ENCODE measurements at regions not wholly inside any gene's neighbourhood (a gene's known extent, or its start where the extent isn't known, plus 50 kb on each side); places are given as distances from the start of the nearest gene placed in this dataset.
"Not testable (repeated sequence)": the region's sequence is repeated elsewhere in the genome, so short reads cannot be mapped to it uniquely, and the experiment has no call there.

- WGBS (ENCODE audit: insufficient coverage): 100% methylated on average over 2 of the region's 3 CpGs
- no peak overlapping the region for H3K27ac ChIP-seq (ENCODE audit: insufficient read depth in 1 of 2, low read depth in 1 of 2, low read length in 2 of 2, poor library complexity in 1 of 2, severe bottlenecking in 2 of 2)
- H3K36me3 ChIP-seq (ENCODE audit: control insufficient read depth in 4 of 4, insufficient read depth in 4 of 4, low read length in 3 of 4): no peaks in the 10 kb centered on the region
- no peak overlapping the region for H3K4me3 ChIP-seq (ENCODE audit: control insufficient read depth in 1 of 7, extremely low read depth in 1 of 7, insufficient read depth in 4 of 7, low read depth in 2 of 7, low read length in 6 of 7)
- H3K9me3 ChIP-seq (ENCODE audit: control extremely low read depth in 1 of 5, control insufficient read depth in 4 of 5, insufficient read depth in 2 of 5, low read depth in 1 of 5, low read length in 4 of 5): no peaks in the 10 kb centered on the region
- H3K27me3 ChIP-seq (replicated peaks in 2 of 5; ENCODE audit: control insufficient read depth in 4 of 5, insufficient read depth in 5 of 5, low read length in 4 of 5): no peaks in the 10 kb centered on the region
- no peaks in the 10 kb centered on the region for H3K4me1 ChIP-seq (ENCODE audit: control extremely low read depth in 1 of 4, control insufficient read depth in 4 of 4, insufficient read depth in 4 of 4, low read length in 3 of 4)
- ChIA-PET CTCF (no interaction called here), POLR2A (no interaction called here)
- DNase-seq: no peak
Measured at GRCh38 chr12:88723219-88723618, 142.9 kb upstream of the KITLG start.

GRCh38 chr12:88720785-88721650, 140.7 kb upstream of the KITLG start:
- no peaks in the 10 kb centered on the region for H3K9me3 ChIP-seq (ENCODE audit: control extremely low read depth in 1 of 5, control insufficient read depth in 4 of 5, insufficient read depth in 2 of 5, low read depth in 1 of 5, low read length in 4 of 5)
- no peaks in the 10 kb centered on the region for H3K27me3 ChIP-seq (replicated peaks in 2 of 5; ENCODE audit: control insufficient read depth in 4 of 5, insufficient read depth in 5 of 5, low read length in 4 of 5)
- H3K36me3 ChIP-seq (ENCODE audit: control insufficient read depth in 4 of 4, insufficient read depth in 4 of 4, low read length in 3 of 4): no peaks in the 10 kb centered on the region
- H3K4me3 ChIP-seq (ENCODE audit: control insufficient read depth in 1 of 7, extremely low read depth in 1 of 7, insufficient read depth in 4 of 7, low read depth in 2 of 7, low read length in 6 of 7): no peak overlapping the region
- DNase-seq: no peak
- ChIA-PET CTCF (no interaction called here), POLR2A (no interaction called here)
- no peak overlapping the region for H3K27ac ChIP-seq (ENCODE audit: insufficient read depth in 1 of 2, low read depth in 1 of 2, low read length in 2 of 2, poor library complexity in 1 of 2, severe bottlenecking in 2 of 2)
- WGBS (ENCODE audit: insufficient coverage): 90% methylated on average over 3 of the region's 5 CpGs
- H3K4me1 ChIP-seq (ENCODE audit: control extremely low read depth in 1 of 4, control insufficient read depth in 4 of 4, insufficient read depth in 4 of 4, low read length in 3 of 4): peaks cover 0 to 2% (median 0%) of the 10 kb centered on the region in 4 experiments

GRCh38 chr12:88720231-88720630, 140.0 kb upstream of the KITLG start:
- H3K4me1 ChIP-seq (ENCODE audit: control extremely low read depth in 1 of 4, control insufficient read depth in 4 of 4, insufficient read depth in 4 of 4, low read length in 3 of 4): peaks cover 0 to 7% (median 0%) of the 10 kb centered on the region in 4 experiments
- H3K27ac ChIP-seq (ENCODE audit: insufficient read depth in 1 of 2, low read depth in 1 of 2, low read length in 2 of 2, poor library complexity in 1 of 2, severe bottlenecking in 2 of 2): no peak overlapping the region
- H3K4me3 ChIP-seq (ENCODE audit: control insufficient read depth in 1 of 7, extremely low read depth in 1 of 7, insufficient read depth in 4 of 7, low read depth in 2 of 7, low read length in 6 of 7): no peak overlapping the region
- no peaks in the 10 kb centered on the region for H3K36me3 ChIP-seq (ENCODE audit: control insufficient read depth in 4 of 4, insufficient read depth in 4 of 4, low read length in 3 of 4)
- H3K9me3 ChIP-seq (ENCODE audit: control extremely low read depth in 1 of 5, control insufficient read depth in 4 of 5, insufficient read depth in 2 of 5, low read depth in 1 of 5, low read length in 4 of 5): no peaks in the 10 kb centered on the region
- CTCF ChIA-PET: no interaction called here
- POLR2A ChIA-PET: no interaction called here
- no peak for DNase-seq
- H3K27me3 ChIP-seq (replicated peaks in 2 of 5; ENCODE audit: control insufficient read depth in 4 of 5, insufficient read depth in 5 of 5, low read length in 4 of 5): no peaks in the 10 kb centered on the region

- no peak overlapping the region for H3K27ac ChIP-seq (ENCODE audit: insufficient read depth in 1 of 2, low read depth in 1 of 2, low read length in 2 of 2, poor library complexity in 1 of 2, severe bottlenecking in 2 of 2)
- POLR2A ChIA-PET: interaction anchor here (0.7 kb wide), 1 partner anchor 47 kb away, joined by 5 read pairs; no protein-coding TSS in a partner anchor
- peaks cover 0 to 7% (median 0%) of the 10 kb centered on the region in 4 experiments for H3K4me1 ChIP-seq (ENCODE audit: control extremely low read depth in 1 of 4, control insufficient read depth in 4 of 4, insufficient read depth in 4 of 4, low read length in 3 of 4)
- H3K36me3 ChIP-seq (ENCODE audit: control insufficient read depth in 4 of 4, insufficient read depth in 4 of 4, low read length in 3 of 4): no peaks in the 10 kb centered on the region
- no peaks in the 10 kb centered on the region for H3K9me3 ChIP-seq (ENCODE audit: control extremely low read depth in 1 of 5, control insufficient read depth in 4 of 5, insufficient read depth in 2 of 5, low read depth in 1 of 5, low read length in 4 of 5)
- no peak overlapping the region for H3K4me3 ChIP-seq (ENCODE audit: control insufficient read depth in 1 of 7, extremely low read depth in 1 of 7, insufficient read depth in 4 of 7, low read depth in 2 of 7, low read length in 6 of 7)
- CTCF ChIA-PET: no interaction called here
- H3K27me3 ChIP-seq (replicated peaks in 2 of 5; ENCODE audit: control insufficient read depth in 4 of 5, insufficient read depth in 5 of 5, low read length in 4 of 5): no peaks in the 10 kb centered on the region
- no peak for DNase-seq
Measured at GRCh38 chr12:88717188-88717587, 136.9 kb upstream of the KITLG start.

GRCh38 chr12:88716240-88716639, 136.0 kb upstream of the KITLG start:
- Histone ChIP-seq H3K36me3 (ENCODE audit: control insufficient read depth in 4 of 4, insufficient read depth in 4 of 4, low read length in 3 of 4) (no peaks in the 10 kb centered on the region), H3K9me3 (ENCODE audit: control extremely low read depth in 1 of 5, control insufficient read depth in 4 of 5, insufficient read depth in 2 of 5, low read depth in 1 of 5, low read length in 4 of 5) (no peaks in the 10 kb centered on the region), H3K27ac (ENCODE audit: insufficient read depth in 1 of 2, low read depth in 1 of 2, low read length in 2 of 2, poor library complexity in 1 of 2, severe bottlenecking in 2 of 2) (no peak overlapping the region), H3K4me3 (ENCODE audit: control insufficient read depth in 1 of 7, extremely low read depth in 1 of 7, insufficient read depth in 4 of 7, low read depth in 2 of 7, low read length in 6 of 7) (no peak overlapping the region), H3K4me1 (ENCODE audit: control extremely low read depth in 1 of 4, control insufficient read depth in 4 of 4, insufficient read depth in 4 of 4, low read length in 3 of 4) (peaks cover 0 to 7% (median 0%) of the 10 kb centered on the region in 4 experiments), H3K27me3 (replicated peaks in 2 of 5; ENCODE audit: control insufficient read depth in 4 of 5, insufficient read depth in 5 of 5, low read length in 4 of 5) (no peaks in the 10 kb centered on the region)
- ChIA-PET CTCF (no interaction called here), POLR2A (no interaction called here)
- no peak for DNase-seq
- WGBS (ENCODE audit: insufficient coverage): 100% methylated on average over 1 of the region's 1 CpG

- peak in 1 of 3 donors; percentile 2 for DNase-seq
- CTCF ChIA-PET: no interaction called here
- H3K9me3 ChIP-seq (ENCODE audit: control extremely low read depth in 1 of 5, control insufficient read depth in 4 of 5, insufficient read depth in 2 of 5, low read depth in 1 of 5, low read length in 4 of 5): no peaks in the 10 kb centered on the region
- H3K4me3 ChIP-seq (ENCODE audit: control insufficient read depth in 1 of 7, extremely low read depth in 1 of 7, insufficient read depth in 4 of 7, low read depth in 2 of 7, low read length in 6 of 7): no peak overlapping the region
- 57% methylated on average over 1 of the region's 2 CpGs for WGBS (ENCODE audit: insufficient coverage)
- H3K36me3 ChIP-seq (ENCODE audit: control insufficient read depth in 4 of 4, insufficient read depth in 4 of 4, low read length in 3 of 4): no peaks in the 10 kb centered on the region
- H3K27me3 ChIP-seq (replicated peaks in 2 of 5; ENCODE audit: control insufficient read depth in 4 of 5, insufficient read depth in 5 of 5, low read length in 4 of 5): no peaks in the 10 kb centered on the region
- POLR2A ChIA-PET: no interaction called here
- peaks cover 0 to 7% (median 0%) of the 10 kb centered on the region in 4 experiments for H3K4me1 ChIP-seq (ENCODE audit: control extremely low read depth in 1 of 4, control insufficient read depth in 4 of 4, insufficient read depth in 4 of 4, low read length in 3 of 4)
- H3K27ac ChIP-seq (ENCODE audit: insufficient read depth in 1 of 2, low read depth in 1 of 2, low read length in 2 of 2, poor library complexity in 1 of 2, severe bottlenecking in 2 of 2): no peak overlapping the region
Measured at GRCh38 chr12:88715673-88716072, 135.4 kb upstream of the KITLG start.

- DNase-seq; H3K27ac ChIP-seq (ENCODE audit: insufficient read depth in 1 of 2, low read depth in 1 of 2, low read length in 2 of 2, poor library complexity in 1 of 2, severe bottlenecking in 2 of 2); H3K36me3 ChIP-seq (ENCODE audit: control insufficient read depth in 4 of 4, insufficient read depth in 4 of 4, low read length in 3 of 4); H3K9me3 ChIP-seq (ENCODE audit: control extremely low read depth in 1 of 5, control insufficient read depth in 4 of 5, insufficient read depth in 2 of 5, low read depth in 1 of 5, low read length in 4 of 5); POLR2A ChIA-PET; CTCF ChIA-PET; H3K4me3 ChIP-seq (ENCODE audit: control insufficient read depth in 1 of 7, extremely low read depth in 1 of 7, insufficient read depth in 4 of 7, low read depth in 2 of 7, low read length in 6 of 7); H3K4me1 ChIP-seq (ENCODE audit: control extremely low read depth in 1 of 4, control insufficient read depth in 4 of 4, insufficient read depth in 4 of 4, low read length in 3 of 4); H3K27me3 ChIP-seq (replicated peaks in 2 of 5; ENCODE audit: control insufficient read depth in 4 of 5, insufficient read depth in 5 of 5, low read length in 4 of 5): not testable (repeated sequence)
- 94% methylated on average over 14 of the region's 25 CpGs for WGBS (ENCODE audit: insufficient coverage)
Measured at GRCh38 chr12:88714263-88714882, 134.1 kb upstream of the KITLG start.
